Loucy (cell line): ENCODE measurements at regions not wholly inside any gene's neighbourhood (a gene's known extent, or its start where the extent isn't known, plus 50 kb on each side); places are given as distances from the start of the nearest gene placed in this dataset.

Source experiments
- EZH2phosphoT487 ChIP-seq: fragments of 200-600 bp; IDR thresholded peaks from 2 replicates; pipeline ENCODE4 v1.6.1; 2018; ENCODE audit warnings: antibody characterized with exemption, mild to moderate bottlenecking, moderate library complexity, borderline replicate concordance
- TF ChIP-seq, protein P1 (sequence below): fragments of 200-600 bp; sonication (generic); conservative IDR thresholded peaks from 2 replicates; pipeline ENCODE4 v1.5.1; 2014; ENCODE audit warnings: mild to moderate bottlenecking, antibody characterized with exemption, low read length

DNA sequence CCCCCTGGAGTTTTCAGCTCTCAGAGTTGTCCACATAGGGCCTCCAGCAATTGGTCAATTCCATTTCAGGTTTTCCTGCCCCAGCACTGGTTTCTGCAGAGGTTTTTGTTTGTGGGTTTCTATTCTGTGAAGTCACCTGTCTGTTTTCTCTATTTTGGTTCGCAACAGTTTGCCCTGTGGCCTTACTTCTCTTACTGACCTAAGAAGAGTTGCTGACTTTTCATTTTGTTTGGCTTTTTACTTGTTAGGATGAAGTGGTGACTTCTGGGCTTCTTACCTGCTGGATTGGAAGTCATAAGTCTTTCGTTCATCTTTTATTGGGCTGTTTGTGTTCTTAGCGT lies 196.4 kb upstream of the PARP11 start:
- TF ChIP-seq, protein P1, sequence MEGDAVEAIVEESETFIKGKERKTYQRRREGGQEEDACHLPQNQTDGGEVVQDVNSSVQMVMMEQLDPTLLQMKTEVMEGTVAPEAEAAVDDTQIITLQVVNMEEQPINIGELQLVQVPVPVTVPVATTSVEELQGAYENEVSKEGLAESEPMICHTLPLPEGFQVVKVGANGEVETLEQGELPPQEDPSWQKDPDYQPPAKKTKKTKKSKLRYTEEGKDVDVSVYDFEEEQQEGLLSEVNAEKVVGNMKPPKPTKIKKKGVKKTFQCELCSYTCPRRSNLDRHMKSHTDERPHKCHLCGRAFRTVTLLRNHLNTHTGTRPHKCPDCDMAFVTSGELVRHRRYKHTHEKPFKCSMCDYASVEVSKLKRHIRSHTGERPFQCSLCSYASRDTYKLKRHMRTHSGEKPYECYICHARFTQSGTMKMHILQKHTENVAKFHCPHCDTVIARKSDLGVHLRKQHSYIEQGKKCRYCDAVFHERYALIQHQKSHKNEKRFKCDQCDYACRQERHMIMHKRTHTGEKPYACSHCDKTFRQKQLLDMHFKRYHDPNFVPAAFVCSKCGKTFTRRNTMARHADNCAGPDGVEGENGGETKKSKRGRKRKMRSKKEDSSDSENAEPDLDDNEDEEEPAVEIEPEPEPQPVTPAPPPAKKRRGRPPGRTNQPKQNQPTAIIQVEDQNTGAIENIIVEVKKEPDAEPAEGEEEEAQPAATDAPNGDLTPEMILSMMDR = no peak
- TF ChIP-seq EZH2phosphoT487 = no peak
